Breast epithelium (tissue), 3 donors: ENCODE measurements at regions not wholly inside any gene's neighbourhood (a gene's known extent, or its start where the extent isn't known, plus 50 kb on each side); places are given as distances from the start of the nearest gene placed in this dataset.

Source experiments
- CTCF ChIP-seq, 3 donors: fragments of 450-650 bp; IDR thresholded peaks; one replicate each; pipeline ENCODE4 v1.5.1; 2016 to 2017; ENCODE audit warnings: antibody characterized with exemption in 3 of 3, mild to moderate bottlenecking in 3 of 3, moderate library complexity in 3 of 3
- POLR2A ChIP-seq: fragments of 450-650 bp; IDR thresholded peaks from one replicate; pipeline ENCODE4 v1.6.1; 2016; ENCODE audit warnings: antibody characterized with exemption, mild to moderate bottlenecking, moderate library complexity
- POLR2AphosphoS5 ChIP-seq, 3 donors: sonication (generic); formaldehyde crosslinking; IDR thresholded peaks; one replicate each; pipeline ENCODE4 v1.6.1; 2017; ENCODE audit warnings: antibody characterized with exemption in 3 of 3

- TF ChIP-seq CTCF (IDR thresholded peaks at IDR 0.05) (no peak), POLR2A (no peak), POLR2AphosphoS5 (IDR thresholded peaks at IDR 0.05) (no peak)
Observed at GRCh38 chr6:11388983-11389944, 148.3 kb upstream of the TMEM170B start.
